NCI-H1436 (cell line): ENCODE measurements at regions not wholly inside any gene's neighbourhood (a gene's known extent, or its start where the extent isn't known, plus 50 kb on each side); places are given as distances from the start of the nearest gene placed in this dataset.
"Not testable (repeated sequence)": the region's sequence is repeated elsewhere in the genome, so short reads cannot be mapped to it uniquely, and the experiment has no call there.

Experiments
- DNase-seq: peaks from one replicate; lab custom pipeline; 2025; lab: John Stamatoyannopoulos, UW

DNA sequence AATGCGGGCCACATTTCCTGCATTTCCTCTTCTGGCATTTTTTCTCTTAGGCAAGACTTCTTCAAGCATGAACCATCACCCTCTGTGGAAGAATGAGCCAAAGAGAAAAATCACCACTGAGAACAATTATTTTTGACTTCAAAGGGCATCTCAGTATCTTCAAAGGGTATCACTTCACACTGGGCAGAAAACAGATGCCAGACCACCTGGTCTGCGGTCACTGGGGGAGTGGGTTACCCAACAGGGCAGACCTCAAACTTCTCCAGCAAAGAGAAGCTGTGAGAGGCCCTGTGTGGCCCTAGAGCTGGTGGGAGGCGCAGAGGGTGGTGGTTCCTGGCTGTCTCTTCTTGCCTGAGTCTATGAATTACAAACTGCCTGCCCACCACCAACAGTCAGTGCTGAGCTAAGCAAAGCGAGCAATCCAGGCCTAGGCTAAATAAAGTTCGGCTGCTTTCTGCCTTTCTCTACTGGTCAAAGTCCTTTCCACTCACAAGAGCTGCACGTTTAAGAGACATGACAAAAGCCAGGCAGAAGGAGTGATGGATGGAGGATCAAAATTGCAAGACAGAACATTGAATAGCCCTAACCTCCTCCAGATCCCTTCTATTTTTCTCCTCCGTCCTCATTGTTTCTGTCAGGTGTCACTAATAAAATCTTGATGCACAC, 602.7 kb upstream of the CDH5 start:
- no peak for DNase-seq

DNA sequence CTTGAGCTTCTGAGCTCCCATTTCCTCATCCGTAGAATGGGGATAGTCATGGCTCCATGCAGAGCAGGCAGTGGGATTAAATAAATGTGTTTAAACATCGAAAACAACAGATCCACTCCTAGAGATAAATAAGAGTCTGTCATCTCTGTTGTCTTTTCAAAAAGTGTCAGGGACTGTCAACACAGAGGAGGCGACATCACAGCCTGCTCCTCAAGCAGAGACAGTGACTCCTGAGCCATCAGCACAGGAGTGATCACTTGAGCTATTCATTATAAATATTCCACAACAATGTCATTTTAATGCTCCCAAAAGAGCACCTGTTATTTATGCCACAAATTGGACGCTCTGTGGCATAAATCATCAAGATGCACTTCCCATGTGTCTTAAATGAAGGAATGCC, 605.6 kb upstream of the CDH5 start:
- no peak for DNase-seq

DNA sequence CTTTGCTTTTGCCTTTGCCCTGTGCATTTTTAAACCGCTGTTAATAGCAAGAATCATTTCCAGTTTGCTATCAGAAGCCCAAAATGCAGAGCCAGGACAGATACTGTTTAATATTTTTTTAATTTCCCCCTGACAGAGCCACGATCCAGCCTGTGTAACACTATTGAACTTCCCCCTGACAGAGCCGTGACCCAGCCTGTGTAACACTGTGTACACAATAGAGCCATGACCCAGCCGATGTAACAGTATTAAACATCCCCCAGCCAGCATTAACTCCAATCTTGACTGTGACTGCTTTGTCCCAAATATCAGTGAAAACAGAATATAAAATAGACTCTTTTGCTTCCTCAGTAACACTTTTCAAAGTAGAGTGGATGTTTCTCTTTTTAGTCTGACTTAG, 607.9 kb upstream of the CDH5 start:
- no peak for DNase-seq

DNA sequence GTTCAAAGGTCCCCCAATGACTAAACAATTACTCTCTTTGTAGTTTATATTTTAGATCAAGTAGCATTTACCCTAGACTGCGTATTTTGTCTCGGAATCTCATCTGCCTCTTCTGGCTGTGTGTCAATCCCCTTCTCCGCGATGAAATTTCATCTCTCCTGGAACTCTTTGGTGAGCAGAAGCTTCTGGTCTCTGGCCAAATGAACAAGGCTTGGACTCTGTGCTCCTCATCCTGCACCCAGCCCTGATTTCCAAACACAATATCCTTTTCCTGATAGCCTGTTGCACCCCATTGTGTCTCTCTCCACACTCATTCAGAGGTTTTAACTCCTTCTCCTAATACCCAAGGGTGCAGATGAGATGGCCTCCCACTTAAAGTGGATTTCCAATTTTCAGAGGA, 609.4 kb upstream of the CDH5 start:
- no peak for DNase-seq

DNA sequence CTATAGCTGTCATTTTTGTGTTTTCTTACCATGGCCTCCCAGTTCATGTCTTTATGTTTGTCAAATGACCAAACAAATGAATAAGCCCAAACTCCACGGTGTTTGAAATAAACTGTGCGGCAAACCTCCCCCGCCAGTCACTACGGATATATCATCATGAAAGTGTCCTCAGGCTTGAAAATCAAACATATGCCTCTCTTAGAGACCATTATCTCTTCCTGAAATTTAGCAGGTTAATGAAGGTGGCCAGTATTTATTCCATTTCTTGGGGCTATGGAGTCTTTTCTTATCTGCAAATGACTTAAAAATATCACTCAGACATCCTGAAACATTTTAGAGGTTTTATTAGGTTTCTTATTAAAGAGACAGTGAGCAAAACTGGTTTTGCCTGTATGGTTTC, 610.3 kb upstream of the CDH5 start:
- DNase-seq, result no peak

DNA sequence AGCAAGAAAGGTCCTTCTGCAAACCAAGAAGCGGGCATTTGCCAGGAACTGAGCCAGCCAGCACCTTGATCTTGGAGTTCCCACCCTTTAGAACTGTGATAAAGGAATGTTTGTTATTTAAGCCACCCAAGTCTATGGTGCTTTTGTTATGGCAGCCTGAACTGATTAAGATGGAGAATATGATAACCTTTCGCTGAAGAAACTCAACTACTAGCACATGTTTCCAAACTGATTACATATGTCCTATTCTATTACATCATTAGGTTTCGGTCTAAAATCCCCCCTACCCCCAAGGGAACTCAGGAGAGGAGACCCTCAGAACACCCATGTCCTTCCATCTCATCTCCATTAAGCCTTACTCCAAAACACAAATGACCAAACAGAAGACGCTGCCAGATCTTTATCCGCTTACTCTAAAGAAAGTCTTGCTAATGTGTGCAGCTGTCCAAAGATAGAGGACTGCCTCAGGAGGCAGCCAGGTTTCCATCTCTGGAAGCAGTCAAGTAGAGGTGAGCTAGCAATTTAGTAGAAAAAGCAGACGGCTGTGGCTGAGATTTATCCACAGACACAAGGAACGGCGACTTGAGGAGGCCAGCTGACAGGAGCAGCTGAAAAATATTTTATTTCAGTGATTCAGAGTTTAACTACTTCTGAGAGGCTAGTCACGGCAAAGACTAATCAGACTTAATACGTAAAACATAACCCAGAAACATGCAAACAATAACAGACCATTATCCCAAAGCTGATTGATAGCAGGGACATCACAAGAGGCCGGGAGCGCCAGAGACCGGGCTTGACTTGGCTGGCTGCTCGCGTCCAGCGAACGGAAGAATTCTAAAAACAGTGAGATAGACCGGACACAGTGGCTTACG, 611.4 kb upstream of the CDH5 start:
- no peak for DNase-seq

DNA sequence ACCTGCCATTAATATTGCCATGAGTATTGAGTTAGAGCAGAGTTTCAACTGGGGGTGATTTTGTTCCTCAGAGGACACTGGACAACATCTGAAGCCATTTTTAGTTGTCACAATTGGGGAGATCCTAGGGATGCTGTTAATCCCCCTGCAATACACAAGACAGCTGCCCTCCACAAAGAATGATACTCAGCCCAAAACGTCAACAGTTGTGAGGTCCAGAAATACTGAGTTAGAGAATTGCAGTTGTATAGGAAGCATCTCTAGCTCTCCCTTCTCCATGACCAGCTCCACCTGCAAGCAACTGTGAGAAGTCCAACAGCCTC, 614.0 kb upstream of the CDH5 start:
- DNase-seq, result no peak

DNA sequence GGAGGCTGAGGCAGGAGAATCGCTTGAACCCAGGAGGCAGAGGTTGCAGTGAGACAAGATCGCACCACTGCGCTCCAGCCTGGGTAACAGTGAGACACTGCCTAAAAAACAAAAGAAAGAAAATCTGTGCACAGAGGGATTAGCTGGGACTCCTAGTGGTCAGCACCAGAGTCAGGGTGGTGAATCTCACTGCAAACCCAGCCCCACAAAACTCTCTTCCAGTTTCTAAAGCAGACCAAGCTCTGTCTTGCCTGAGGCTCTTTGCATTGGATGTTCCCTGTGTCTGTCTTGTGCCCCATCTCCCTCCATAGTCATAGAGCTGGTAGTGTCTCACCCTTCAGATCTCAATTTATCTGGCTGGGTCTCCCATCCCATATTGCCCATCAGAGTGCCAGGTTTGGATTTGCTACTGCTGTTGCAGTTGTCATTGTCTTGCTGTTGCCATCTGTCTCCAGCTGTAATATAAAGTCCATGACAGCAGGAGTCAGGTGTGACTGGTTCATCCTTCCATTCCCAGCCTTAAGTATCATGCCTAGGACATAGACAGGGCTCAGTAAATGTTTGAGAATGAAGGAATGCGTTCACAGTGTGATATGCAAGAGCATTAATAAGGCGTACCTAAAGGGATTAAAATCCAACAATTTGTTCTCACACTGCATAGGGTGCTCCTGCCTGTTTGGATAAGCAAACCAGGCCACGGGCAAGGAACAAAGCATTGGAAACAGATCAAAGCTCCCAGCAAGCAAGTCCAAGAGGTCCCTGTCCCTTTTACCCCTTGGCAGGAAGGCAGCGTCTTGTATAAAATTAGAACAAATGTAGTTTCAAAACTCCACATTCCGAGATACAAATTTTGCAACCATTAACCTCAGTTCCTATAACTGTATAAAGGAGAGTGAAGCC, 614.6 kb upstream of the CDH5 start:
- DNase-seq, result no peak

DNA sequence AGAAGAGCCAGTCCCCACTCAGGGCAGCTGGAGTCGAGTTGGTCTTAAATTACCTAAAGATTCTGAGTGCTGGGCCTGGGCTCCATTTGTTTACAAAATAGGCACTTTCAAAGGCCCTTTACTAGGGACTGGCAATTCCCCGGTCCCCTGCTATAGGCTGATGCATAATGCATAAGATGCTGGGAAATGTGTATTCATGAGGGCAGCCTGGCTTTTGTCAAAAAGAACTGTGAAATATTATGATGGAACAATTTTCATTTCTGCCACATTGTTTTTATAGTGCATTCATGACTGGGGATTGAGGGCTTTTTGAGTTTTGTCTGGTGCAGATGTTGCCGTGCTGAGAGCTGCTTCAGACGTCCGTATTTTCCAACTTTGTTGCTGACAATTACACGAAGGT, 617.0 kb upstream of the CDH5 start:
- DNase-seq, result no peak

DNA sequence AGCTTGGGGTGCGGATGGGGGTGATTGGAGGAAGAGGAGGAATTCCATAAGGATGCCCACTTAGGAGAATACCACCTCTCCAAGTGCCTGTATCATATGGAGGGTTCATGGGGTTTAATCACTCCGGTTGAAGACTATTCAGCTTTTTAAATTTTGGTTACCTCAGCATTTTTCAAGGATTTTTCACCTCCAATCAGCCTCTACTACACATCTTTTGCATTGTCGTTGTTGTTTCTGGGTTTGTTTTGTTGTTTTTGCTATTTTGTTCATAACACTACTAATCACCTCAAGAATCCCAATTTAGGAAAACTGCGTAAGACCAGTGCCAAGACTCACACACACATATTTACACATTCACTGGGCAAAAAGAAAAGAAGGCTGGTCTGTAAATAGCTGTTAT, 619.5 kb upstream of the CDH5 start:
- no peak for DNase-seq

DNA sequence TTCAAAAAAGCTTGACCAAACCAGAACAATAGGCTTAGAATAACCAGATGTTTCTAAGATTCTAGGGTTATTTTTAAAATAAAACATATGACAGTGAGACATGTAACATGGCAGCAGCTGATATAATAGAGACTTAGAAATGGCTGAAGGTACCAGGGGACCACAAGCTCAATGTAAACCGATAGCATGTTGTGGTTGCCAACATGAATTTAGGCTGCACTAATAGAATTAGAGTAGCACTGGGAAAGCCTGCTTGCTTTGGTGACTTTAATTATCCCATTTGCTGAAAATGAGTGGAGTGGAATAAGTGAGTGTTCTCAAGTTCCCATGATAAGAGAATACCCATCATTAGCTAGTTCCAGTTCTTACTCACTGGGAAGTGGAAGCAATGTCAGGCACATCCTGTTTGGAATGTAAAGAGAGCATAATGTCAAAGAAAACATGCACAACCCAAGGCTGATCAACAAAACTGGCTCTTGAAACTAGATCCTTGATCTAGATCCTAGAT, 621.2 kb upstream of the CDH5 start:
- DNase-seq, result no peak

DNA sequence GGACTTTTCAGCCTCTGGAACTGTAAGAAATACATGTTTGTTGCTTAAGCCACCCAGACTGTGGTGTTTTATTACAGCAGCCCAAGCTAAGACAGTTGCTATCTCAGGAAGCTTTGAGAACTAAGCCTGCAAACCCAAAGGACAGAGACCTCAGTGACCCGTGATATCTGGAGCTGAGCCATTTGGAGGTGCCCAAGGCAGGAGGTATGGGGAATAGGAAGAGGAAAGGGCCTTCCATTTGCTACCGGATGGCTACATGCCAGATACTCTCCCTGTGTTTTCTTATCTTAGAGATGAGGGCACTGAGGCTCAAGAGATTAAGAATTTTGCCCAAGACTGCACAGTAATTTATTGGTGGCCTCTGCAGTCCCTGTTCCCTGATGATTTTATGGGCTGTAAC, 622.1 kb upstream of the CDH5 start:
- DNase-seq, result no peak

DNA sequence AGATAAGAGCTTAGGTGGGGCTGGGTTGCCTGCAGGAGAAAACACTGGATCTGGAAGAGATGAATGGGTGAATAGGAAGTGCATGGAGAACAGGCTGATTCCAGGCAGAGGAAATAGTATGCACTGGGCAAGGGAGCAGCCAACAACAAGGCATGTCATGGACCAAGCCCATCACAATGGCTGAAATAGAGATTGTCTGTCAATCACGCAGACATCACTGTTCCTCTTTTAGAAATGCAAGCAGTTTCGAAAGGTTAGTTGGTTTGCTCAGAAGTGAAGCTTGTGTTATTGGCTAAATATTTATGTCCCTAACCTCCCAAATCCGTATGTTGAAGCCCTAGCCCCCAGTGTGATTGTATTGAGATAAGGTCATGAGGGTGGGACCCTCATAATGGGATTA, 621.7 kb upstream of the CDH11 start:
- no peak for DNase-seq

DNA sequence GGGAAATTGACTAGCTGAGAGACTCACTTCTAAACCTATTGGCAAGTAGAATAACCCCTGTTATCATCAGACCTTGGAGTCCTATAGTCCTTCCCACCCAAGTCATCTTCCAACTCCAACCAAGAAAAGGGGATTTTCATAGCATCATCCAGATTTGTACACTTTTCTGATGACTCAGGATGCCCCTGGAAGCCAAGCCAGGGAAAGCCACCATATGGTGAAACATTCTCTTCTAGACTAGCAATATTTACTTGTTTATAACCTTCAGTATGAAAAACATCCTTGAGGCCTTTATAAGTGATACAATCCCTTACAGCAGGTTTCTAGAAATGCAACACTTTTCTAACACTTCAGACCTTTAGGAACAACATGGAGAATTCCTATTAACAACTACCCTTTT, 618.8 kb upstream of the CDH11 start:
- no peak for DNase-seq

DNA sequence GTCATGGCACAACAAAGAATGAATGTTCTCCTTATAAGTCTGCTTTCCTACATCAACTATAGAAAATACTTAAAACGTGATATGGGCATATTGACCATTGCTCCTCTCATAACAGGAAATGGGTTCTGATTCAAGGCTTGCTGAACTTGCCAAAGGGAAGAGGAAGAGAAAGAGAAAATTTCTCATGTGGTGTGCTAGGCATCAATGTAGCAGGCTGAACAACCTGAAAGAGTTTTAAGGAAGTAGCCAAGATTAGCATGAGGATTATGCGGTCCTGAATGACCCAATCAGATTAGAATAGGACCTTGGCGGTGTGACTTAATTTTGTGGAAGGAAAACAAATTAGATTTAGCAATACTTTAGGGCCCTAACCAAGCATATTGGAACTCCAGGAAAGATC, 617.7 kb upstream of the CDH11 start:
- no peak for DNase-seq

DNA sequence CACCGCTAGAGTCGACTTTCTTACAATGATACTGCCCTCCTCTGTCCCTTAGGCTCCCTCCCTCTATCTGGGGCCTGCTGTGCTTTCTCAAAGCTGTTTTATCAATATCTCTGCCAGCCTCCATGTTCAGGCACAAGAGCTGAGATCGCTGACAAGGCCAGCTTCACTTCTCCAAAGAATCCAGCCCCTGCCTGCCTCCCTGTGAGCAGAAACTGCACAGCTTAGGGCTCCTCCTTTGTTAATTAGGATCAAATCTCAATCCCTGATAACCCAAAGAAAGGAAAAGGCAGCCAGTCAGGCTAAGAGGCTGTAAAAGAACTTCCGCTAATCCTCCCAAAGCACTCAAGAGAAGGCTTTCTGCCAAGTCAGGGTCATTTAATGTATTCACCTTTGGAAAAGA, 616.0 kb upstream of the CDH11 start:
- no peak for DNase-seq

DNA sequence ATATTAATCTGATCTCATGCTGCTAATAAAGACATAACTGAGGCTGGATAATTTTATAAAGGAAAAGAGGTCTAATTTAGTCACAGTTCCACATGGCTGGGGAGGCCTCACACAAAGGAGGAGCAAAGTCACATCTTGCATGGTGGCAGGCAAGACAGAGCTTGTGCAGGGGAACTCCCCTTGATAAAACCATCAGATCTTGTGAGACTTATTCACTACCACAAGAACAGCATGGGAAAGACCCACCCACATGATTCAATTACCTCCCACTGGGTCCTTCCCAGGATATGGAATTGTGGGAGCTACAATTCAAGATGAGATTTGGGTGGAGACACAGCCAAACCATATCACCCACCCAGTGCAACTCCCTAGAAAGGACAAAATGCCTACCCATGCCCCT, 613.8 kb upstream of the CDH11 start:
- not testable (repeated sequence) for DNase-seq

DNA sequence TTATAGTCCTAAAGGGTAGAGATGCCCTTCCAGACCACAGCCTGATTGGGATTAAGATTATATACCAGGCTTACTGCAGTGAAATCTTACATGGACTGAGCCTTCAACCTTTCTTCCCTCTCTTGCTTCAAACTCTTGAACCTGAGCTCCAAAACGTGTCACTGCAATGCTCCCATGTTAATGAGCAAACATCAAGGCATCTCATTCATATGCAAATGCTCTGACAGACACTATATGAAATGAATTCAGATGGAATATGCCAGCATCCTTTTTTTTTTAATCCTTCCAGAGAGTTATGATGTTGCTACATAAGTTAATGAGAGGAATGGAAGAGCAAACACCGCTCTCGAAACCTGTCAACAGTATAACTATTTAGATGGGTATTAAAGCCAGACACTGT, 611.9 kb upstream of the CDH11 start:
- DNase-seq, result no peak

DNA sequence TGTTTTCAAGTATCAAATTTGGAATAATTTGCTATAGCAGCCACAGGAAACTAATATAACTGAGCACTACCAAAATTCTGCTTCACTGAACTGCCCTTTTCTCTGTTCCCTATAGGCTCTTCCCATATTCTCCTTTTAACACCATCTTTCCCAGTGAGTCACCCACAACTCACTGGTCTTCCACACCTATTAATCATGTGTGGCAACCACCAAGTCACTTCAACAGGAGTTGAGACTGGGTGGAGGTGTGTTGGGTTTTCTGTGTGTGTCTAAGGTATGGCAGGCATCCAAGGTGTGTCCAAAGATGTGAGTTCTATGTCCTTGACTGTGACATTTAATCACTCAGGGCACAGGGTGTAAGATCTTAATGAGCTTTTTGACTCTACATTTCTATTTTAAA, 610.0 kb upstream of the CDH11 start:
- no peak for DNase-seq

DNA sequence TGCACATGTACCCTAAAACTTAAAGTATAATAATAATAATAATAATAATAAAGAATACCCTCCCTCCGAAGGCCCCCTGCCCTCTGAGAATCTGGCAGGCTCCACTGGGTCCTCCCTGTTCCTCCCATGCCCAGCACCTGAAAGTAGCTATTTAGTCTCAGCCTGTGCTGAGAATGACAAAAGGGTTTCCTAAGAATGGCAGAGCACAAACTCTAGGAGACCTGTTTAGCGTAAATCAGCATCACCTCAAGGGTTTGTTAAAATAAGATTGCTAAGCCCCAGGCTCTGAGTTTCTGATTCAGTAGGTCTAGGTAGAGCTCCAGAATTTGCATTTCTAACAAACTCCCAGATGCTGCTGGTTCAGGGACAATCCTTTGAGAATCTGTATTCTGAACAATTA, 606.8 kb upstream of the CDH11 start:
- DNase-seq, result no peak

DNA sequence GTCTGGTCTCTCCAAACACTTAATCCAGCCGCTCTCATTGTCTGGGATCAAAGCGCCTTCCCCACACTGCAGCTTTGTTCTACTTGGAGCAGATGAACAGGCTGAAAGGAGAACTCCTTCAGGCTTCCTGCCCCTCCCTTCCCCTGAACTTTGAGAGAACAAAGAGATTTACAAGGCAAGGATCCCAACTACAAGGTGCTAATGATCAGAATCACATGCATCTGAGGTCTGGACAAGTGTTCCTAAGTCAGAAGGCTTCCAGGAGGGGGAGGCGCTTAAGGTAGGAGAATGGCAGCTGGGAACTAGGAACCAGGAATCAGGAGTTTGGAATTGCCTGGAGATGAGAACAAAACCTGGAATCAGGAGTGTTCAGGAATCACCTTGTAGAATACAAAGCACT, 606.3 kb upstream of the CDH11 start:
- DNase-seq, result no peak

DNA sequence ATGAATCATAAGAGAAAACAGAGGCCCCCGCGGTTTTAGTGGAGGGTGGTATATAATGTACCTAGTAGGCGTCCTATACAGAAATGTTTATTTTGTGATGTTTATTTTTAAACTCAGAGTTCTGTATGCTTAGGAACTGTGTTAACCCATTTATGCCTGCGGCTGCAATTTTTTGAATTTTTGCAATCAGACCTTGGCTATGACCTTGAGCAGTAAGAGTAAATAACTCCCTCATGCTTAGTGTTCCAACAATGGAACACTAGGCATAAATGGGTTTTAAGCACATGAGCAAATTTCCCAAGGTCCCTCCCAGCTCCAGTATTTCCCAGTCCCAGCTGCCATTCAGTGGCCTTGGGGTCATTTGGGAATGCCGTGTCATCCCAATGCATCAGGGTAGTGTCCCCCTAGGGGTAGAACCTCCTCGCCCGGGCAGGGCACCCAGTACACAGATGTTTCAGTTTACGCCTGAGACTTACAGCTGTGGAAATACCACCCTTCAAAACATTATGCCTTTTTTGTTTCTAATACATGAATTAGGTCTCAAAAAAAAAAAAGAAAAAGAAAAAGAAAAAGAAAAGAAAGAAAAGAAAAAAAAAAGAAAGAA, 605.8 kb upstream of the CDH11 start:
- no peak for DNase-seq
